ENCODE measurements at regions not wholly inside any gene's neighbourhood (a gene's known extent, or its start where the extent isn't known, plus 50 kb on each side); places are given as distances from the start of the nearest gene placed in this dataset.
"Not testable (repeated sequence)": the region's sequence is repeated elsewhere in the genome, so short reads cannot be mapped to it uniquely, and the experiment has no call there.

DNA sequence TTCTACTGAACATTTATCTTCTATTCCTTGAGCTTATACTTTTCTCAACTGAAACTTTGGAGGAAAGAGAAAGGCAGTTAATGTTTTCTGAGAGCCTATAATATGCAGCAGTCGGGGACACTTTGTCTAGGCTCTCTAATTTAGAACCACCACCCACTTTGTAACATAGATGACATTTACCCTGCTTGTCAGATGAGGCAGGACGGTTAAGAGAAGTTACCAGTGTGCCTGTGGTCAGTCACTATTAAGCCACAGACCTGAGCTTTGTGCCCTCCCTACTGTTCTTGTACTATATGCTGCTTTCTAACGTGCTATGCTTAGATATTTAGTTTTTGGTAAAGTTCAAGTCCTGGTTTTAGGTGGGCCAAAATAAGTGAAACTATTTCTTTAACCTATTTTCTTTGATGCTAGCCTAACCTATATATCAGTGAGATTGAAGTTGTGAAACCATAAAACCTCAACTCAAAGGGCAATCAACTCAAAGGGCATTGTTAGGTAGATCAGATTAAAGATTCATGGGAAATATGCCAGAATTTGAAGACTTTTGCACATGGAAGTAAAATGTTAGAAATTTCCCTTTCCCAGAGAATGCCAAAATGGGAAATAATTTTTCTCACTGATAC is 156.5 kb upstream of the AGR3 start:
- Mint-ChIP-seq H3K4me3 (no peak overlapping the region), H3K27ac (no peak overlapping the region), H3K36me3 (peaks cover 12% of the 10 kb centered on the region), H3K9me3 (peaks cover 3% of the 10 kb centered on the region), H3K27me3 (peaks cover 6% of the 10 kb centered on the region), H3K4me1 (peaks cover 20% of the 10 kb centered on the region)
- ATAC-seq (ENCODE audit: low read depth) (no peak), DNase-seq (no peak)
- POLR2A ChIA-PET, result no interaction called here

DNA sequence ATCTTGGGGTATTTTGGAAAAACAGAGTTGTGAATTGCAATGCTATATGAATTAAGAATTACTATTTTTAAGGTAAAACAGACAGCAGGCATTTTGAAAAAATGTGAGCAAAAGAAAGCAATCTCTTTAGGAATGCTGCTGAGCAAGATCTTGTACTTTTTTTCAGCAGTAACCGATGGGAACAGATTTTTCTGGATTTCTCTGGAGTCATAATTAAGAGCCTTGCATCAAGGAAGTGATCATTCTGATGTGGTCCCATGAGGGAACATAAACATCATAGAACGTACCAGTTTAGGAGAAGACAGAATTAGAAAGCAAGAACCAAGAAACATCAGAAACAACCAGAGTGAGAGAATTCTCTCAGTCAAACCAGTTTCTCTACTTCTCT is 157.0 kb upstream of the AGR3 start:
- ATAC-seq (ENCODE audit: low read depth), result no peak
- H3K4me3 Mint-ChIP-seq, result no peak overlapping the region
- peaks cover 25% of the 10 kb centered on the region for H3K4me1 Mint-ChIP-seq
- no peak for DNase-seq
- POLR2A ChIA-PET, result no interaction called here
- peaks cover 6% of the 10 kb centered on the region for H3K27me3 Mint-ChIP-seq
- peaks cover 12% of the 10 kb centered on the region for H3K36me3 Mint-ChIP-seq
- no peak overlapping the region for H3K27ac Mint-ChIP-seq
- peaks cover 3% of the 10 kb centered on the region for H3K9me3 Mint-ChIP-seq

DNA sequence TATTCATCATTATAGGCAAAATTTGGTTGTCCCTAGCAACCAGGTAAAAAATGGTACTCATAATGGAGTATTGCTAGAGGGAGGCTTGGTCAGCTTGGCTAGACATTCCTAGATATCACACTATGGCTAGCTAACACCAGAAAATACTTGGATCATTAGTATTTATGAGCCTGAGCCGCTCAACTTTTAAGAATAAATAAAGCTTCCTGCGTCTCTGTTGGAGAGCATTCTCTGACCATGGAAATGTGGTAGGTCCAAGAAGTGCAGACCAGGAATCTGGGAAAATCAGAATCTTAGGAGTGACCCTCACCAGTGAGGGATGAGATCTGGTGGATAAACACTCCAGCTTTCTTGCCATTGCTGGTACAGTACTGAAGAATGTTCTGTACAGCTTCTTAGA is 157.6 kb upstream of the AGR3 start:
- peaks cover 29% of the 10 kb centered on the region for H3K4me1 Mint-ChIP-seq
- no peak for ATAC-seq (ENCODE audit: low read depth)
- peaks cover 12% of the 10 kb centered on the region for H3K36me3 Mint-ChIP-seq
- no peak for DNase-seq
- POLR2A ChIA-PET, result no interaction called here
- peaks cover 6% of the 10 kb centered on the region for H3K27me3 Mint-ChIP-seq
- H3K27ac Mint-ChIP-seq, result no peak overlapping the region
- peaks cover 3% of the 10 kb centered on the region for H3K9me3 Mint-ChIP-seq
- H3K4me3 Mint-ChIP-seq, result no peak overlapping the region

DNA sequence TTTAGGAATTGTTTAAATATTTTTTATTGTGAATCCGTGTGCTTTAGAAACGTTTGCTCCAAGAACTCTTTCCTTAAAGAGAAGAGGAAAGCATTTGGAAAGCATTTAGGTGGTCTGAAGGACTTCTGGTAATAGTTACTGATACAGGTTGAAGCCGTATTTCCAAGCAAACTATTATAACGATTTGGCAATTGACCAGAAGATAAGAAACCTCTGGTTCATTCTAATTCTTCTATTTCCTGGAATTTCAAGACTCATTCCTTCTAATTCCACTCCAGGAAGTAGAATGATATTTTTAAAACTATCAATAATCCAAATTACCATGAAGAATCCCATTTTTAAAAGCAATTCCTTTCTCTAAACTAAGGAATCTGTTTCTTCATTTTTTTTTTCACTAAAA is 158.9 kb upstream of the AGR3 start:
- ATAC-seq (ENCODE audit: low read depth), result no peak
- no peak overlapping the region for H3K4me3 Mint-ChIP-seq
- peaks cover 6% of the 10 kb centered on the region for H3K27me3 Mint-ChIP-seq
- DNase-seq, result no peak
- peaks cover 16% of the 10 kb centered on the region for H3K36me3 Mint-ChIP-seq
- no peak overlapping the region for H3K27ac Mint-ChIP-seq
- POLR2A ChIA-PET, result no interaction called here
- H3K9me3 Mint-ChIP-seq, result peaks cover 2% of the 10 kb centered on the region
- peaks cover 39% of the 10 kb centered on the region for H3K4me1 Mint-ChIP-seq

DNA sequence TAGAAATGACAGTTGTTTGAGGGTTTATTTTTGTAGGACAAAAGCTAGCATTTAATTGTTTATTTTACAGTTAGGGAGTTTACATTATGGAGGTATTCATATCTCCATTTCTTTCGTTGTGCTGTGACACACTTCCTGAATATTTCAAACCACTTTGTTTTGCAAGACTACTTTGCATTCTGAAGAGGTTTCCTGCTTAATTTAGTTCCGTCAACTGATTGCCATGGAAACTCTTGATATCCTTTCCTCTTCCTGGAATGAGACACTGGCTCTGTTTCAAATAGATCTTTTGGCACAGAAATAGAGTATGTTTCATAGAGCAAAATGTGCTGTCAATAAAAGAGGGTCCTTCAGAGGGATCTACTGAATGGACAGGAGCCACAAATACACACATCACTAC is 159.5 kb upstream of the AGR3 start:
- ATAC-seq (ENCODE audit: low read depth) (peak; percentile 51), DNase-seq (no peak)
- peak overlapping the region; percentile 73 for H3K27ac Mint-ChIP-seq
- H3K27me3 Mint-ChIP-seq, result peaks cover 6% of the 10 kb centered on the region
- POLR2A ChIA-PET, result interaction anchor here (1.9 kb wide), 1 partner anchor 257 kb away, joined by 5 read pairs; the partner anchor contains the start of gene AHR
- H3K4me3 Mint-ChIP-seq, result peak overlapping the region; percentile 41
- H3K4me1 Mint-ChIP-seq, result peaks cover 39% of the 10 kb centered on the region
- H3K36me3 Mint-ChIP-seq, result peaks cover 16% of the 10 kb centered on the region
- H3K9me3 Mint-ChIP-seq, result peaks cover 2% of the 10 kb centered on the region

DNA sequence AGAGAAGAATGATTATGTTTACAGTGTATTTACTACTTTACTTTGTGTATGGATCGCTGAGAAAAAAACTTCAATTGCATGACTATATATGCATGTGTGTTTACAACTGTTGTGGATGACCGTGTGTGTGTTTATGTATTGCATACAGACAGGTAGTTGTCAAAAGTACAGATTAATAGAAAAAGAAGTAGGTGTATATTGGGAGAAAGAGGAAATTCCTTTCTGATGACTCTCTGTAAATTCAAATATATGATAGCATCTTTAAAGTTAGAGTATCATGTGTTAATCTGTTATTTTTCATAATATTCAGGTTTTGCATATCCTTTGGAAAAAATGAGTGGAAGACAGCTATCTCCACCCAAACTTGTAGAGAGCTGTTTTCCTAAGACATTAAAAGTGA is 160.4 kb upstream of the AGR3 start:
- POLR2A ChIA-PET, result interaction anchor here (1.9 kb wide), 1 partner anchor 256 kb away, joined by 5 read pairs; the partner anchor contains the start of gene AHR
- Mint-ChIP-seq H3K27me3 (peaks cover 6% of the 10 kb centered on the region), H3K27ac (no peak overlapping the region), H3K9me3 (peaks cover 2% of the 10 kb centered on the region), H3K4me3 (no peak overlapping the region), H3K4me1 (peaks cover 39% of the 10 kb centered on the region), H3K36me3 (peaks cover 15% of the 10 kb centered on the region)
- DNase-seq, result no peak
- no peak for ATAC-seq (ENCODE audit: low read depth)

DNA sequence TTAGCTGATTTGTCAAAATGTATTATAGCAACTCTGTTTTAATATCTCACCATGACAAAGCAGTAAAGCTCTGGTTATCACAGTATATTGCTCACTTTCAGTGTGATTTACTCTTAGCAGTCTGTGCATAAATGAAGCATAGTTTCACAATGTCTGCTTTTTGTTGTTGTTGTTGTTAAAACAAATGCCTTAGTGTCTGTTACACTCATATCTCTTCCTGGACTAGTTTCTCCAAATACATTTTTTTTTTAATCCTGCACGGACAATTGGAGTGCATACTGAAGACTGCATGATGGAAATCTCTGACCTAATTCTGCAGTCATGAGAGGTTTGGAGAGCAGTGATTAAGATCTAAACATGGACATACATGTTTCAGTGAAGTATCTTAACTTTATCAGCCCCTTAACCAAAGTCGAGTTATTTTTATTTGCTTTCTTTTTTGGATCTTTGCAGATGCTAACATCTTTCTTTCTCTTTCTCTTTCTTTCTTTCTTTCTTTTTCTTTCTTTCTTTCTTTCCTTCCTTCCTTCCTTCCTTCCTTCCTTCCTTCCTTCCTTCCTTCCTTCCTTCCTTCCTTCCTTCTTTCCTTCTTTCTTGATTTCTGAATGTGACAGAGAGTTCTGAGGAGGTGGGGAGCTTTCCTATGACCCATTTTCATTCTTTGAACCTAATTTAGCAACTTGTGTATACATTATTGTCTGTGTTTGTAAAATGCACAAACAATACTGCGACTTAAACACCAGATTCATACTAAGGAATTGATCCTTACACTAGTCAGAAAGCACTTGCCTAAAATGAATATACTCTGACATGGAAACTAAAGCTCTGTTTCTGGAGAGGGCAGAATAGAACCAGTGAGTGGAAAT is 161.5 kb upstream of the AGR3 start:
- H3K9me3 Mint-ChIP-seq, result peaks cover 2% of the 10 kb centered on the region
- peaks cover 6% of the 10 kb centered on the region for H3K27me3 Mint-ChIP-seq
- H3K27ac Mint-ChIP-seq, result peak overlapping the region; percentile 21
- peaks cover 18% of the 10 kb centered on the region for H3K36me3 Mint-ChIP-seq
- peak overlapping the region; percentile 17 for H3K4me3 Mint-ChIP-seq
- POLR2A ChIA-PET, result interaction anchor here (1.9 kb wide), 1 partner anchor 255 kb away, joined by 5 read pairs; the partner anchor contains the start of gene AHR
- no peak for DNase-seq
- peak; percentile 33 for ATAC-seq (ENCODE audit: low read depth)
- H3K4me1 Mint-ChIP-seq, result peaks cover 36% of the 10 kb centered on the region

DNA sequence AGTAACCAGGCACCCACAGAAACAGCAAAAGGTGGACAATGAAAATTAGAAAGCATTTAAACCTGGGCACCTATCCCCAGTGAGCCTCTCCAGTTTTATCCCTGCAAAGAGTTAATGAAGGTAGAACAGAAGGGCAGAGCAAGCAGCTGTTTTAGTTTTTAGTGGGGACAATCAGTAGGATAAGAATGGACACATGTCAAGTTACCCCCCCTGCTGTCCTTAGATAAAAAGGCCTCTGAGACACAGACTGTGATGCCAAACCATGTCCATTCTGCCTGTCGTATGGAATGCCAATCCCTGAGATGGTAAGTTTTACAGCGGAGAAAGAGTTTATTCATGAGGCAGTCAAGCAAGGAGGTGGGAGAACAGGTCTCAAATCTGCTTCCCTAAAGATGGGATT is 162.6 kb upstream of the AGR3 start:
- no peak for DNase-seq
- H3K9me3 Mint-ChIP-seq, result peaks cover 2% of the 10 kb centered on the region
- peaks cover 30% of the 10 kb centered on the region for H3K4me1 Mint-ChIP-seq
- H3K4me3 Mint-ChIP-seq, result no peak overlapping the region
- peaks cover 6% of the 10 kb centered on the region for H3K27me3 Mint-ChIP-seq
- no peak for ATAC-seq (ENCODE audit: low read depth)
- POLR2A ChIA-PET, result interaction anchor here (1.1 kb wide), 1 partner anchor 13 kb away, joined by 3 read pairs; no protein-coding TSS in a partner anchor
- peaks cover 18% of the 10 kb centered on the region for H3K36me3 Mint-ChIP-seq
- H3K27ac Mint-ChIP-seq, result peak overlapping the region; percentile 4

DNA sequence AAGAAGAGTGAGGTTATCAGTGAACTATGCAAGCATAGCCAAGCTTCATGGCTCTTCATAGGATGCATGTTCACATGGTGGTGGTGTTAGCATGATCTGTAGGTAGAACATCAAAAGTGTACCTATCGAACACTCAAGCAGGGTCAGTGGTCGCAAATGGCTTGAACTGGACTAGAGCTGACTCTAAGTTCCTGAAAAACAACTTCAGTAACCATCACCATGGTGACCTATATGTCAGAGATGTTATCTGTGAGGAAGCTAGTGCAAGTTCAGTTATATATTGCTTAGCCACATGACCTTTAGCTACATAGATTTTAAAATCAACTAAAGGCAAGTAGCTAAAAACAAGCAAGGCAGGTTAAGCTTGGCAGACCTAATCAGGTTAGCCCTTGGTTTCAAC is 163.1 kb upstream of the AGR3 start:
- POLR2A ChIA-PET, result interaction anchor here (1.1 kb wide), 1 partner anchor 13 kb away, joined by 3 read pairs; no protein-coding TSS in a partner anchor
- Mint-ChIP-seq H3K4me1 (peaks cover 30% of the 10 kb centered on the region), H3K9me3 (peaks cover 2% of the 10 kb centered on the region), H3K4me3 (no peak overlapping the region), H3K36me3 (peaks cover 18% of the 10 kb centered on the region), H3K27me3 (peaks cover 4% of the 10 kb centered on the region), H3K27ac (no peak overlapping the region)
- ATAC-seq (ENCODE audit: low read depth) (peak; percentile 18), DNase-seq (no peak)

DNA sequence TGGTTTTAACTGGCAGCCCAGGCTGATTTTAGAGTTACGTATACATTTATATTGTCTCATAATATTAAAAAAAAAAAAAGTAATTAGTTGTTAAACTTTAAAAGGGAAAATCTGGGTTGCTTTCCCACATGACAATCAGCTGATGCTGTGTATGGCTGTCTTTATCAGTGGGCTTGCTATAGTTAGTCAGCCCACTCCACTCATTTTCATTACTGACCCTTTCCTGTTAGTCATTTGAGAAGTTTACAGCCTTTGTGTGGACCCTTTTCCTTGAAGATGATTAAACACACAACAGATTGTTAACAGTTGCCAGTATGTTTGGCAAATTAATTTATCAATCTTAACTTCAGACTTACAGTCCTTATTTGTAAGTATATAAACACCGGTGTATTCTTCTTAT is 164.5 kb upstream of the AGR3 start:
- POLR2A ChIA-PET, result no interaction called here
- Mint-ChIP-seq H3K9me3 (no peaks in the 10 kb centered on the region), H3K4me1 (peaks cover 30% of the 10 kb centered on the region), H3K27ac (no peak overlapping the region), H3K36me3 (peaks cover 13% of the 10 kb centered on the region), H3K27me3 (peaks cover 2% of the 10 kb centered on the region), H3K4me3 (no peak overlapping the region)
- DNase-seq (no peak), ATAC-seq (ENCODE audit: low read depth) (no peak)

DNA sequence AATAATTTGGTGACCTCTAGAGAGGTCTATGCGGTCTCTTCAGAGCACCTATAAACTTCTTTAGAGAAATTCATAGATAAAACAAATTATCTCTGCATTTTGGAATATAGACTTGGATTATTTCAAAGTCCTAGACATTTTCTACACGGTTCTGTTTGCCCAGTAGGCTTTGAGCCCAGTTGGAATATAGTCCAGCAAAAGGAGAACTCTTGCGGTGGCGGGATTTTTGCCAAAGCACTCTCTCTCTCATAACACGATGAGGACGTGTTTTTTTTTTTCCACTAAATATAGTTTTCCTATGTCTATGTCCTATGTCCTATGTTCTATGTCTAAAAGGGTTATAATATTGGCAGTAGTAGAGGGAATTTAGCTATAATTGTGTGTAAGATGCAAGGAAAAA is 164.9 kb upstream of the AGR3 start:
- H3K4me1 Mint-ChIP-seq, result peaks cover 26% of the 10 kb centered on the region
- no peaks in the 10 kb centered on the region for H3K27me3 Mint-ChIP-seq
- no peak for DNase-seq
- POLR2A ChIA-PET, result interaction anchor here (0.8 kb wide), 1 partner anchor 15 kb away, joined by 3 read pairs; no protein-coding TSS in a partner anchor
- H3K9me3 Mint-ChIP-seq, result no peaks in the 10 kb centered on the region
- H3K36me3 Mint-ChIP-seq, result peaks cover 9% of the 10 kb centered on the region
- no peak for ATAC-seq (ENCODE audit: low read depth)
- no peak overlapping the region for H3K27ac Mint-ChIP-seq
- H3K4me3 Mint-ChIP-seq, result no peak overlapping the region

DNA sequence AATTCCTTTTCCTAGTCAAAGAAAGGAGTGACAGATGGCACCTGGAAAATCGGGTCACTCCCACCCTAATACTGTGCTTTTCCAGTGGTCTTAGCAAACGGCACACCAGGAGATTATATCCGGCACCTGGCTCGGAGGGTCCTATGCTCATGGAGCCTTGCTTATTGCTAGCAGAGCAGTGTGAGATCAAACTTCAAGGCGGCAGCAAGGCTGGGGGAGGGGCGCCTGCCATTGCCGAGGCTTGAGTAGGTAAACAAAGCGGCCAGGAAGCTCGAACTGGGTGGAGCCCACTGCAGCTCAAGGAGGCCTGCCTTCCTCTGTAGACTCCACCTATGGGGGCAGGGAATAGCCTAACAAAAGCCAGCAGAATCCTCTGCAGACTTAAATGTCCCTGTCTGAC is 171.4 kb upstream of the AGR3 start:
- peaks cover 15% of the 10 kb centered on the region for H3K9me3 Mint-ChIP-seq
- H3K27me3 Mint-ChIP-seq; ATAC-seq (ENCODE audit: low read depth); POLR2A ChIA-PET; H3K27ac Mint-ChIP-seq; DNase-seq; H3K4me3 Mint-ChIP-seq: not testable (repeated sequence)
- peaks cover 19% of the 10 kb centered on the region for H3K4me1 Mint-ChIP-seq
- peaks cover 15% of the 10 kb centered on the region for H3K36me3 Mint-ChIP-seq

DNA sequence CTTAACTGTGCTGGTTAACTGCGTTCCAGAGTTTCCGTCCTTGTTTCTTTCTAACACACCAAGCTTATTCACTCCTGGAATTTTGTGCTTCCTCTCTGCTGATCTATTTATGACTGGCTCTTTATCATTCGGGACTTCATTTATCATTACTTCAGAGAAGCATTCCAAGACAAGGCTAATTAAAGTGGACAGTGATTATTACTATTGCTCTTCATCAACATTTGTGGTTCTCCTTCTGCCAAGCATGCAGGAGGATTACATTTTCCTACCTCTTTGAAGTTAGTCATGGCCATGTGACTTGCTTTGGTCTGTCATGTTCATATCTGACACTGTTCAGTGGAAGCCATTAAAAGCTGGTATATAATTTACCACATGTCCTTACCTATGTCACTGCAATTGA is 172.4 kb upstream of the AGR3 start:
- DNase-seq, result no peak
- peaks cover 15% of the 10 kb centered on the region for H3K36me3 Mint-ChIP-seq
- peaks cover 28% of the 10 kb centered on the region for H3K4me1 Mint-ChIP-seq
- no peak overlapping the region for H3K27ac Mint-ChIP-seq
- peaks cover 15% of the 10 kb centered on the region for H3K9me3 Mint-ChIP-seq
- POLR2A ChIA-PET, result interaction anchor here (1.0 kb wide), 1 partner anchor 177 kb away, joined by 3 read pairs; no protein-coding TSS in a partner anchor
- no peaks in the 10 kb centered on the region for H3K27me3 Mint-ChIP-seq
- ATAC-seq (ENCODE audit: low read depth), result no peak
- no peak overlapping the region for H3K4me3 Mint-ChIP-seq
